Mammary epithelial cell (primary cell): ENCODE measurements at regions not wholly inside any gene's neighbourhood (a gene's known extent, or its start where the extent isn't known, plus 50 kb on each side); places are given as distances from the start of the nearest gene placed in this dataset.

ENCODE experiments used
- EZH2 ChIP-seq: IDR thresholded peaks from 2 replicates; pipeline ENCODE4 v1.6.1; 2012; ENCODE audit warnings: low read length, inconsistent platforms, borderline replicate concordance
- TF ChIP-seq, protein P1 (sequence below), 2 donors: IDR thresholded peaks in 1 of 2; conservative IDR thresholded peaks in 1 of 2; 2 replicates each; pipeline ENCODE4 v1.5.1; 2011 to 2012; ENCODE audit warnings: inconsistent platforms in 2 of 2, low read length in 2 of 2, mild to moderate bottlenecking in 2 of 2, control low read depth in 1 of 2, low read depth in 1 of 2; ENCODE audit not compliant: insufficient read depth in 1 of 2; ENCODE audit errors: extremely low read depth in 1 of 2

- TF ChIP-seq, protein P1, sequence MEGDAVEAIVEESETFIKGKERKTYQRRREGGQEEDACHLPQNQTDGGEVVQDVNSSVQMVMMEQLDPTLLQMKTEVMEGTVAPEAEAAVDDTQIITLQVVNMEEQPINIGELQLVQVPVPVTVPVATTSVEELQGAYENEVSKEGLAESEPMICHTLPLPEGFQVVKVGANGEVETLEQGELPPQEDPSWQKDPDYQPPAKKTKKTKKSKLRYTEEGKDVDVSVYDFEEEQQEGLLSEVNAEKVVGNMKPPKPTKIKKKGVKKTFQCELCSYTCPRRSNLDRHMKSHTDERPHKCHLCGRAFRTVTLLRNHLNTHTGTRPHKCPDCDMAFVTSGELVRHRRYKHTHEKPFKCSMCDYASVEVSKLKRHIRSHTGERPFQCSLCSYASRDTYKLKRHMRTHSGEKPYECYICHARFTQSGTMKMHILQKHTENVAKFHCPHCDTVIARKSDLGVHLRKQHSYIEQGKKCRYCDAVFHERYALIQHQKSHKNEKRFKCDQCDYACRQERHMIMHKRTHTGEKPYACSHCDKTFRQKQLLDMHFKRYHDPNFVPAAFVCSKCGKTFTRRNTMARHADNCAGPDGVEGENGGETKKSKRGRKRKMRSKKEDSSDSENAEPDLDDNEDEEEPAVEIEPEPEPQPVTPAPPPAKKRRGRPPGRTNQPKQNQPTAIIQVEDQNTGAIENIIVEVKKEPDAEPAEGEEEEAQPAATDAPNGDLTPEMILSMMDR (conservative IDR thresholded peaks at IDR 0.05 in 1 of 2, IDR thresholded peaks at IDR 0.05 in 1 of 2; ENCODE audit: extremely low read depth in 1 of 2, insufficient read depth in 1 of 2, low read depth in 1 of 2, low read length in 2 of 2) = no peak
- no peak for TF ChIP-seq EZH2
Observed at GRCh38 chr20:6471110-6471647, 296.3 kb upstream of the BMP2 start.
